ENCODE measurements at regions not wholly inside any gene's neighbourhood (a gene's known extent, or its start where the extent isn't known, plus 50 kb on each side); places are given as distances from the start of the nearest gene placed in this dataset.
A peak's percentile ranks its signal among the peaks of the same experiment; 100 is the strongest.

GRCh38 chr5:98664736-98665135 is 108.7 kb upstream of the RGMB start:
- no peak for DNase-seq (ENCODE audit: low read depth)

- DNase-seq (ENCODE audit: low read depth), result no peak
These were observed 93.5 kb upstream of the RGMB start for GRCh38 chr5:98679963-98680362.

- DNase-seq (ENCODE audit: low read depth), result no peak
These were observed 83.5 kb upstream of the RGMB start for GRCh38 chr5:98690002-98690401.

GRCh38 chr5:98694902-98695301 is 78.6 kb upstream of the RGMB start:
- DNase-seq (ENCODE audit: low read depth), result no peak

GRCh38 chr5:98698359-98698758 is 75.1 kb upstream of the RGMB start:
- DNase-seq (ENCODE audit: low read depth), result no peak

- no peak for DNase-seq (ENCODE audit: low read depth)
These were observed 72.7 kb upstream of the RGMB start for GRCh38 chr5:98700730-98701129.

- DNase-seq (ENCODE audit: low read depth), result no peak
These were observed 67.6 kb upstream of the RGMB start for GRCh38 chr5:98705841-98706240.

- DNase-seq (ENCODE audit: low read depth), result no peak
These were observed 63.8 kb upstream of the RGMB start for GRCh38 chr5:98709681-98710080.

GRCh38 chr5:98713027-98713426 is 60.4 kb upstream of the RGMB start:
- peak; percentile 54 for DNase-seq (ENCODE audit: low read depth)

- no peak for DNase-seq (ENCODE audit: low read depth)
These were observed 59.6 kb upstream of the RGMB start for GRCh38 chr5:98713856-98714255.

- DNase-seq (ENCODE audit: low read depth), result no peak
These were observed 58.7 kb upstream of the RGMB start for GRCh38 chr5:98714710-98715288.

- DNase-seq (ENCODE audit: low read depth), result no peak
These were observed 52.1 kb upstream of the RGMB start for GRCh38 chr5:98721231-98721928.

- DNase-seq (ENCODE audit: low read depth), result no peak
These were observed 51.3 kb upstream of the RGMB start for GRCh38 chr5:98722188-98722587.

- DNase-seq (ENCODE audit: low read depth), result no peak
These were observed 50.4 kb upstream of the RGMB start for GRCh38 chr5:98723061-98723460.
